C4-2B (cell line): ENCODE measurements at regions not wholly inside any gene's neighbourhood (a gene's known extent, or its start where the extent isn't known, plus 50 kb on each side); places are given as distances from the start of the nearest gene placed in this dataset.
"Not testable (repeated sequence)": the region's sequence is repeated elsewhere in the genome, so short reads cannot be mapped to it uniquely, and the experiment has no call there.

ENCODE experiments used
- ZFX ChIP-seq: fragments of 450-650 bp; IDR thresholded peaks from 2 replicates; pipeline ENCODE4 v1.6.1; 2017
- TF ChIP-seq, protein P1 (sequence below): fragments of 450-650 bp; conservative IDR thresholded peaks from 2 replicates; pipeline ENCODE4 v1.5.1; 2017; ENCODE audit warnings: mild to moderate bottlenecking

DNA sequence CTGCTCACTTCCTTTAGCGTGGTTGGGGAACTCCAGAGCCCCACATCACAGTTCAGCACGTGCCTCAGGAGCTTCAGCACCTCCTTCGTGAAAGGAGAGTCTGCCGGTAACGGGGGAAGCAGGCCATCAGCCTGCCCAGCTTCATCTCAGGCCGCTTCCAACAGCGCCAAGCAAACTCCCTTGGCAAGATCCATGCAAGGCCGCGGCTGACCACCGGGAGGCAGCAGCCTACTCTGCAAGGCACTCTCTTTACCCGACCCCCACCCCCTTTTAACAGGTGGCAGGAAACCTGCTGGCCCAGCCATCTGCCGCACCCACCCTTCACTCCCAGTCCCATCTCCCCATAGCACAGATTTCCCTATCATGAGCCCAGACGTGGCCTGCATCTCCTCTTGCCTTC lies 97.4 kb upstream of the ZNF98 start:
- TF ChIP-seq, protein P1, sequence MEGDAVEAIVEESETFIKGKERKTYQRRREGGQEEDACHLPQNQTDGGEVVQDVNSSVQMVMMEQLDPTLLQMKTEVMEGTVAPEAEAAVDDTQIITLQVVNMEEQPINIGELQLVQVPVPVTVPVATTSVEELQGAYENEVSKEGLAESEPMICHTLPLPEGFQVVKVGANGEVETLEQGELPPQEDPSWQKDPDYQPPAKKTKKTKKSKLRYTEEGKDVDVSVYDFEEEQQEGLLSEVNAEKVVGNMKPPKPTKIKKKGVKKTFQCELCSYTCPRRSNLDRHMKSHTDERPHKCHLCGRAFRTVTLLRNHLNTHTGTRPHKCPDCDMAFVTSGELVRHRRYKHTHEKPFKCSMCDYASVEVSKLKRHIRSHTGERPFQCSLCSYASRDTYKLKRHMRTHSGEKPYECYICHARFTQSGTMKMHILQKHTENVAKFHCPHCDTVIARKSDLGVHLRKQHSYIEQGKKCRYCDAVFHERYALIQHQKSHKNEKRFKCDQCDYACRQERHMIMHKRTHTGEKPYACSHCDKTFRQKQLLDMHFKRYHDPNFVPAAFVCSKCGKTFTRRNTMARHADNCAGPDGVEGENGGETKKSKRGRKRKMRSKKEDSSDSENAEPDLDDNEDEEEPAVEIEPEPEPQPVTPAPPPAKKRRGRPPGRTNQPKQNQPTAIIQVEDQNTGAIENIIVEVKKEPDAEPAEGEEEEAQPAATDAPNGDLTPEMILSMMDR = not testable (repeated sequence)
- not testable (repeated sequence) for TF ChIP-seq ZFX
